ENCODE measurements at regions not wholly inside any gene's neighbourhood (a gene's known extent, or its start where the extent isn't known, plus 50 kb on each side); places are given as distances from the start of the nearest gene placed in this dataset.
"Not testable (repeated sequence)": the region's sequence is repeated elsewhere in the genome, so short reads cannot be mapped to it uniquely, and the experiment has no call there.

- DNase-seq = peak; percentile 24
Observed at GRCh38 chr12:124705545-124706138, 138.2 kb upstream of the NCOR2 start.

- peak; percentile 68 for DNase-seq
Observed at GRCh38 chr12:124704619-124705018, 137.2 kb upstream of the NCOR2 start.

GRCh38 chr12:124703856-124704255, 136.4 kb upstream of the NCOR2 start:
- no peak for DNase-seq

GRCh38 chr12:124702736-124703135, 135.3 kb upstream of the NCOR2 start:
- DNase-seq = no peak

GRCh38 chr12:124700810-124701592, 133.6 kb upstream of the NCOR2 start:
- no peak for DNase-seq

GRCh38 chr12:124699909-124700308, 132.5 kb upstream of the NCOR2 start:
- no peak for DNase-seq

GRCh38 chr12:124698998-124699305, 131.5 kb upstream of the NCOR2 start:
- no peak for DNase-seq

GRCh38 chr12:124698211-124698997, 131.0 kb upstream of the NCOR2 start:
- no peak for DNase-seq

- DNase-seq = not testable (repeated sequence)
Observed at GRCh38 chr12:124697722-124698121, 130.3 kb upstream of the NCOR2 start.

GRCh38 chr12:124696693-124697476, 129.5 kb upstream of the NCOR2 start:
- DNase-seq = no peak

- DNase-seq = peak; percentile 31
Observed at GRCh38 chr12:124695861-124696260, 128.4 kb upstream of the NCOR2 start.

GRCh38 chr12:124694846-124695497, 127.6 kb upstream of the NCOR2 start:
- DNase-seq = peak; percentile 58

- no peak for DNase-seq
Observed at GRCh38 chr12:124694250-124694649, 126.8 kb upstream of the NCOR2 start.

- DNase-seq = no peak
Observed at GRCh38 chr12:124693111-124693723, 125.8 kb upstream of the NCOR2 start.

- no peak for DNase-seq
Observed at GRCh38 chr12:124692443-124692842, 125.0 kb upstream of the NCOR2 start.

- no peak for DNase-seq
Observed at GRCh38 chr12:124691429-124691828, 124.0 kb upstream of the NCOR2 start.

GRCh38 chr12:124689631-124690030, 122.2 kb upstream of the NCOR2 start:
- DNase-seq = no peak

GRCh38 chr12:124688356-124688992, 121.1 kb upstream of the NCOR2 start:
- DNase-seq = no peak

- DNase-seq = no peak
Observed at GRCh38 chr12:124687917-124688316, 120.5 kb upstream of the NCOR2 start.

GRCh38 chr12:124687174-124687902, 119.9 kb upstream of the NCOR2 start:
- DNase-seq = no peak

All from NCI-H146 (cell line).